ENCODE measurements at regions not wholly inside any gene's neighbourhood (a gene's known extent, or its start where the extent isn't known, plus 50 kb on each side); places are given as distances from the start of the nearest gene placed in this dataset.

GRCh38 chr1:5812295-5812694 is 179.9 kb downstream of the NPHP4 start:
- FAIRE-seq (no peak), DNase-seq (ENCODE audit: low spot score in 2 of 2) (no peak)

GRCh38 chr1:5811419-5811818 is 180.8 kb downstream of the NPHP4 start:
- FAIRE-seq (no peak), DNase-seq (ENCODE audit: low spot score in 2 of 2) (no peak)

DNA sequence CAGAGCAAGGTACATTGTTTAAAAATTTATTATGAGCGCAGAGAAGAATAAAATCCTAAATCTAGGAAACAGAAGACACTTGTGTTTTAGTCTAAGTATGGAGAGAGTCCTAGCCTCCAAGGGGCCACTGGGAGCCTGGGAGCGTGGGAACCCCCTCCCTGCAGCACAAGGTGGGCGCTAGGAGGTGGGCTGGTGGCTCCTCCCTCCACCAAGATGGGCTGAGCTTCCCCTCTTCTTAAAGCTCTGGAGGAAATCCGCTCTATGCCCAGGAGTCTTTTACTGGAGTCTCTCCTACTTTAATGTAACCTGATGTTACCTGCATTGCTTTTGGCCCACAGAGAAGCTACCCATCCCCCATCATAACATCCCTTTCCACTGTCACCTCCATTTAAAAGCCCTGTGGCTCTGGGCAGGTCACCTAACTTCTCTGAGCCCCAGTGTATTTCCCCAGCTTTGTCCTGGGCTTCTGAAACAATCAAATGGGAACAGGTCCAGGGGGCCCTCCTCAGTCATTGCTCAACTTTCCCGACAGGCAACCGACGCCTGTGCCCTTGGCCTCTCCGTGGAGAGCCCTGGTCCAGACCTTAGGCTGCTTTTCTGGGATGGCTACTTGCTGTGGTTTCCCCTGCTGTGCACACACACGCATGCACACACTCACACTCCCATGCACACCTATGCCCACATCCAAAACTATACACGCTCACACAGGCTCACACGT is 181.5 kb downstream of the NPHP4 start:
- FAIRE-seq: no peak
- no peak for DNase-seq (ENCODE audit: low spot score in 2 of 2)

- DNase-seq (ENCODE audit: low spot score in 2 of 2) (no peak), FAIRE-seq (no peak)
These were observed 182.1 kb downstream of the NPHP4 start for GRCh38 chr1:5810131-5810530.

GRCh38 chr1:5809207-5809788 is 182.9 kb downstream of the NPHP4 start:
- DNase-seq (ENCODE audit: low spot score in 2 of 2) (no peak), FAIRE-seq (no peak)

- DNase-seq (ENCODE audit: low spot score in 2 of 2) (no peak), FAIRE-seq (no peak)
These were observed 188.4 kb downstream of the NPHP4 start for GRCh38 chr1:5803851-5804250.

GRCh38 chr1:5802606-5803005 is 189.6 kb downstream of the NPHP4 start:
- no peak for FAIRE-seq
- DNase-seq (ENCODE audit: low spot score in 2 of 2): no peak

DNA sequence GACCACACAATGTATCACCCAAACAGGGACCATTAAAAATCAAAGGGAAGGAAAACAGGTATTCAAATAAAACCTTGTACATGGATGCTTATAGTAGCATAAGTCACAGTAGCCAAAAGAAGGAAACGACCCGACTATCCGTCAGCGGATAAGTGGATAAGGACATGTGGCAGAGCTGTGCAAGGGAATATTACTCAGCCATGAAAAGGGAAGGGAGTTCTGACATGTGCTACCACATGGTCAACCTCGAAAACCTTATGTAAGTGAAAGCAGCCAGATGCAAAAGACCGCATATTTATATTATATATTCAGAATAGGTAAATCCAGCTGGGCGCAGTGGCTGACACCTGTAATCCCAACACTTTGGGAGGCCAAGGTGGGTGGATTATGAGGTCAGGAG is 193.3 kb downstream of the NPHP4 start:
- no peak for DNase-seq (ENCODE audit: low spot score in 2 of 2)
- FAIRE-seq: no peak

DNA sequence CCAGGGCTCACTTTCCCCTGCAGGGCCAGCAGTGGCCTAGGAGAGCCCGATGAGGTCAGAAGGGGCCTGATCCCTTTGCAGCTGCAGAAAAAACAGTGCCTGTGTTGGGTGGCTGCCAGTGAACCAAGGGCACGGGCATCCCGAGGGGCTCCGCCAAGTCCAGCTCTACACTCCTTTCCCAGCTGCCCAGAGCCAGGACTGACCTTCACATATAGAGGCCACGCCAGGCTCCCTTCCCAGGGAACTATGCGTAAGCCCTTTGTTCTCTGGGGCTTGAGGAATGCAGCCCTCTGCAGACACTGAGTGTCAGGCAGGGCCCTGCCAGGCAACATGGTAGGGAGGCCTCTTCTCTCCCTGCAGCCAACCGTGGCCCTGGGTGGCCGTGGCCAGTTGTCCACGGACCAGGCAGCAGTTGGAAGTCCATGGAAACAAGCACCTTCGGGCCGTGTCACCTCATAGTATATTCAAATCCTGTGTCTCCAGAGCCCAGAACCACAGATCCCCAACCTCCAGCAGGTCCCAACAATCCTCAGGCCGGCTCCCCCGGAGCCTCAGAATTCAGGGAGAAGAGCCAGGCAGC is 194.0 kb downstream of the NPHP4 start:
- DNase-seq (ENCODE audit: low spot score in 2 of 2): no peak
- FAIRE-seq: no peak

DNA sequence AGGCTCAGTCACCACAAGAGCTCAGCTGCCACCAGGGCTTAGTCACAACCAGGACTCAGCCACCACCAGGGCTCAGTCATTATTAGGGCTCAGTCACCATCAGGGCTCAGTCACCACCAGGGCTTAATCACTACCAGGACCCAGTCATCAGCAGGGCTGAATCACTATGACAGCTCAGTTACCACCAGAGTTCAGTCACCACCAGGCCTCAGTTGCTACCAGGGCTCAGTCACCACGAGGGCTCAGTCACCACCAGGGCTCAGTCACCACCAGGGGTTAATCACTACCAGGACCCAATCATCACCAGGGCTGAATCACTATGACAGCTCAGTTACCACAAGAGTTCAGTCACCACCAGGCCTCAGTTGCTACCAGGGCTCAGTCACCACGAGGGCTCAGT is 196.2 kb downstream of the NPHP4 start:
- FAIRE-seq (no peak), DNase-seq (ENCODE audit: low spot score in 2 of 2) (no peak)

DNA sequence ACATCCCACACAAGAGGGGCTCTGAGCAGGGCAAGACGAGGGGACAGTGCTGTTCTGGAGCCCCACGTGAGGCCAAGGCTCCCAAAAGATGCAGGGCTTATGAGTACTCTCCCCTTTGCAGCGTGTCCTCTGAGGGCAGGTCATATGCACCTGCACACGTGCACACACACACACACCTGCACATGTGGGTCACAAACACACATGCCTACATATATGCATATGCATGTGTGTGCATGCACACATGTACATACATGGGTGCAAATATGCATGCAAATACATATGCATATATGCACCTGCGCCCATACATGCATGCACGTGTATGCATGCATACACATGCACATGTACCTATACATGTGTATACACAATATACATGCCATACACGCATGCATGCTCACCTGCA is 197.9 kb downstream of the NPHP4 start:
- FAIRE-seq: no peak

GRCh38 chr1:5793516-5793915 is 198.7 kb downstream of the NPHP4 start:
- DNase-seq (ENCODE audit: low spot score in 2 of 2) (no peak), FAIRE-seq (no peak)

More for the DNA sequence above, 197.9 kb downstream of the NPHP4 start:
- DNase-seq (ENCODE audit: low spot score in 2 of 2): no peak

GRCh38 chr1:5781079-5781478 is 211.1 kb downstream of the NPHP4 start:
- no peak for DNase-seq (ENCODE audit: low spot score in 2 of 2)
- FAIRE-seq: no peak

DNA sequence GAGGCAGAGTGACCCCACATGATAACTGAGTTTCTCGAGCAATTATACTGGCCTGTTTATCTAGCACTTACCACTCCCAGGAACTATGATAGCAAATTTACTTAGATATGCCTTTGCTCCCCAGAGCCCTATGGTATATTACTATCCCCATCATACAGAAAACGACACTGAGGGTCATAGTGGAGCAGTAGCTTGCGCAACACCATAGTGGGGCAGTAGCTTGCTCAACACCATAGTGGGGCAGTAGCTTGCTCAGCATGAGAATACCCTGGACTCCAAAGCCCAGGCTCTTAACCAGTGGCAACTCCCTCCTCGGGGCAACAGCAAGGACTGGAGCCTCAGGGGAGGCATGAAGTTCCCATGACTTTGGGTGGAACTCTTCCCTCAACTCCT is 211.9 kb downstream of the NPHP4 start:
- DNase-seq (ENCODE audit: low spot score in 2 of 2) (no peak), FAIRE-seq (no peak)

DNA sequence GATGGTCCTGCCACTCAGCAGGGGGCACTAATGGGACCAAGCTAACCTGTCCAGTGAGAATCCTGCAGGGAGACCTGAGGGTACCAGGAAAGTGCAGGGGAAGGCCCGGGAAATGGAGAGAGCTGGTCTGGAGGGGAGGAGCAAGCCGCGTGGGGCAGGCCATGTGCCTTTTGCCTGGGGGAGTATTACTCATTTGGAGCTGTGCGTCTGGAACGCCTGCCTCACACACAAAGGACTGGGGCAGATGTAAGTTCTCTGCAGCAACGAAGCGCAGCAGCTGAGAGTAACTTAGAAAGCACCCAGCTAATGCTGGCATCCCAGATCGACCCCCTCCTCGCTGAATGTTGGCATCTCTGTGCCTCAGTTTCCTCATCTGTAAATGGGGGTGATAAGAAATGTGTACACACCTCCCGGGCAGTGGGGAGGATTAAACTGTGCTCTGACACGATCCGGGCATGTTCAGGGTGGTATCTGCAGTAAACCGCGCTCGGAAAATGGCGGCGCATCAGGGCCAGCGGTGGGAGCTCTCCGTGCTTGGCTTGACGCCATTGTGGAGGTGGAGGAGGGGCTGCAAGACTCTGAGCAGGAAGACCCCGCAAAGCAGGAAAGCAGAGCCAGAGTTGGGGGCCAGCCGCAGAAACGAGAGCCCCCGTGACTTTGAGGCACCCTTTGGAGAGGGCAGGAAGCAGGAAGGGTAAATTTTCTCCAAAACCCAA is 212.5 kb downstream of the NPHP4 start:
- DNase-seq (ENCODE audit: low spot score in 2 of 2) (no peak), FAIRE-seq (no peak)

DNA sequence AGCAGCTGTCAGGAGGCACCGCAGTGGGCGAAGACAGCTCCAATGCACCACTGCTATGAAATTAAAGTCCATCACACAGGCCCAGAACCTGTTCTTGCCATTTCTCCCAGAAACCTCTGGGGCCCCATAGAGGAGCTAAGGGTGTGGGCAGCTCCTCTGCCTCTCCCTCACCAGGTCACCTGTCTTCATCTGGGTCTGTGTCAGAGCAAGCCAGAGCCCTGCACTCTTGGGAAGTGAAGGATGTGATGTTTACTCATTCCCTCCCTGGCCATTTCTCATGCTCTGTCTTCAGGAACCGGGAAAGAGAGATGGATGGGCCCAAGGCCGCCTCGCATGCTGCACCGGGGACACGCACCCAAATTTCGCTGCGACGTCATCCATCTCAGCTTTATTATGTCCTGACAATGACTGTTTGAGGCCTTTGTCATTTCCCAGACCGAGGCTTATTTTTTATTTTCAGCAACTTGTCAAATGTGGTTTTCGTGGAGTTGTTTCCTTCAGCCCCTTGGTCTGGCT is 216.1 kb downstream of the NPHP4 start:
- no peak for DNase-seq (ENCODE audit: low spot score in 2 of 2)
- no peak for FAIRE-seq

- DNase-seq (ENCODE audit: low spot score in 2 of 2): no peak
- no peak for FAIRE-seq
These were observed 218.2 kb downstream of the NPHP4 start for GRCh38 chr1:5774019-5774418.

GRCh38 chr1:5771788-5772187 is 220.4 kb downstream of the NPHP4 start:
- FAIRE-seq: no peak
- DNase-seq (ENCODE audit: low spot score in 2 of 2): no peak

DNA sequence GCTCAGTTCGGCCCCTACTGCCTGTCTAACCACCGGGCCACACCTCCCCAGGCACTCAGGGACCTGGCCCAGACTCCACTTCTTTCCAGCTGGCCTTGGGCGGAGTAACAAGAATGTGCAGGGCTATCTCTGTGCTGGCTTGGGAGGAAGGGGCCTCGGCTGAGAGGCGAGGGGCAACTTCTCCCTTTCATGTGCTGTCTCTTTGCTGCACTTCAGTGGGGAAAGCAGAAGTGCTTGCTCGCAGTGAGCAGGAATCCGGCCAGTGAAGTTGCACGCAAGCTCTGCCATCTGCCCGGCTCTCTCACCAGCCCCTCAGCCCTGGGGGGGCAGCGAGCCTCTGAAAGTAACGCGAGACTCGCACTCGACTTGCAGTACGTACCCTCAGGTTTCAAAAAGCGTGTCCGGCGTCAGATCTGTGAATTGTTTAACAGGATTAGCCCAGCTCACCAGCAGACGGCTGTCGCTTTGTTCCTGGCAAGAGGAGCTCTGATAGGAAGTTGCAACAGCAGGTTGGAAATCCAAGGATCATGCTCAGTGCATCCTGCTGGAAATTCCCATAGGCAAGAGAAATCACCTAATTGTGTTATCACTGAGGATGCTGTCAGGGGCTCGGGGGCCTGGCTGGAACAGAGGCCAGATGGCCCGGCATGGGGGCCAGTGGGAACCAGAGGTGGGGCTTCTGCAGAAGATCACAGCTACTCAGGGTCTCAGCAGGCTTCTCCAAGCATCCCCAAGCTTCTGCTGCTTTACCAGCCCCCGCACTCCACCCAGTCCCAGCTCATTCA is 221.1 kb downstream of the NPHP4 start:
- peak in 1 of 2 donors; percentile 40 for DNase-seq (ENCODE audit: low spot score in 2 of 2)
- FAIRE-seq: no peak

DNA sequence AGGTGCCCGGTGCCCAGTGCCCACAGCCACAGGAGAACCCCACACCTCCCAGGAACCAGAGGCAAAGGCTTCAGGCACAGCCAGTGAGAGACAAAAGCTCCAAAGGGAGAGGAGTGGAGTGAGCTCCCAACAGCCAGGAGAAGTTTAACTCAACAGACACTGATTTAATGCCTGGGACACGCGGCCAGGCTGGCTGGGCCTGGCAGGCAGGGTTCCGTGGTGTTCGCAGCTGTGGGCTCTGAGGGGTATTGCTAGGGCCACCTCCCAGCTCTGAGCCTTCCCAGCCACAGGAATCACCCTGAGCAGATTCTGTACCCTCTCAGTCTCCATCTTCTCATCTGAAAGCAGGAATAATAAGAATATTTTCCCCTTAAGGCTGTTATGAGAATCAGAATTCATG is 222.5 kb downstream of the NPHP4 start:
- no peak for FAIRE-seq
- no peak for DNase-seq (ENCODE audit: low spot score in 2 of 2)

- DNase-seq (ENCODE audit: low spot score in 2 of 2): no peak
- no peak for FAIRE-seq
These were observed 223.1 kb downstream of the NPHP4 start for GRCh38 chr1:5769146-5769545.
